GM12878 (cell line): ENCODE measurements at regions not wholly inside any gene's neighbourhood (a gene's known extent, or its start where the extent isn't known, plus 50 kb on each side); places are given as distances from the start of the nearest gene placed in this dataset.
A peak's percentile ranks its signal among the peaks of the same experiment; 100 is the strongest.

Experiments used
- ATAC-seq: fragments of 200-7000 bp; cut with Tn5 transposase; 3 replicates; pipeline ENCODE4 v1.9.1; 2020; ENCODE audit warnings: mild to moderate bottlenecking, moderate library complexity
- BruUV-seq: library from RNA; stranded (reverse); fragments of 400-500 nt; replicated peaks from 2 replicates; lab custom pipeline; 2021; lab: Mats Ljungman, UMichigan
- CTCF ChIA-PET: fragments of 300-600 bp; sonication (Branson Sonifier 250); formaldehyde crosslinking; extraction: SDS; loops from one replicate; lab custom pipeline; 2021; ENCODE audit warnings: inconsistent platforms; lab: Yijun Ruan, JAX
- POLR2A ChIA-PET: fragments of 350-600 bp; formaldehyde crosslinking; extraction: SDS; loops from one replicate; lab custom pipeline; 2021; ENCODE audit warnings: inconsistent platforms; lab: Charles Lee
- RAD21 ChIA-PET: fragments of 300-600 bp; sonication (Branson Sonifier 250); formaldehyde crosslinking; loops from one replicate; lab custom pipeline; 2023; ENCODE audit warnings: antibody characterized with exemption; ENCODE audit not compliant: unreplicated experiment; lab: Charles Lee
- SMC1A ChIA-PET: fragments of 300-600 bp; sonication (Branson Sonifier 250); formaldehyde crosslinking; loops from one replicate; lab custom pipeline; 2023; ENCODE audit not compliant: unreplicated experiment, uncharacterized antibody; lab: Charles Lee
- DNase-seq: peaks from one replicate; pipeline ENCODE4 v3.0.0-alpha.2; 2011; ENCODE audit warnings: low read depth, low spot score
- FAIRE-seq: peaks from 3 replicates; lab custom pipeline; 2011; peaks lifted over from hg19 to GRCh38; lab: Jason Lieb, UNC
- H2AFZ ChIP-seq: 2 replicates; pipeline ENCODE4 v1.6.0; 2011; ENCODE audit warnings: low read depth, low read length, control low read depth; ENCODE audit not compliant: control insufficient read depth
- H3K27ac ChIP-seq: 2 replicates; pipeline ENCODE4 v1.5.1; 2011; ENCODE audit warnings: control low read depth; ENCODE audit not compliant: control insufficient read depth, insufficient read depth
- H3K27me3 ChIP-seq, 2 experiments: replicated peaks in 1 of 2; 2 replicates each; pipeline versions ENCODE4 v1.6.0 to v1.6.1; 2011; ENCODE audit warnings: low read length in 1 of 2; ENCODE audit not compliant: control insufficient read depth in 2 of 2, insufficient read depth in 2 of 2
- H3K36me3 ChIP-seq, 2 experiments: 2 replicates each; pipeline ENCODE4 v1.5.1; 2011; ENCODE audit warnings: low read length in 1 of 2; ENCODE audit not compliant: control insufficient read depth in 2 of 2, insufficient read depth in 2 of 2
- H3K4me1 ChIP-seq: 2 replicates; pipeline ENCODE4 v1.6.1; 2011; ENCODE audit warnings: mild to moderate bottlenecking, low read length, moderate library complexity, mixed read lengths; ENCODE audit not compliant: control insufficient read depth, insufficient read depth
- H3K4me2 ChIP-seq: 2 replicates; pipeline ENCODE4 v1.6.0; 2011; ENCODE audit warnings: control low read depth; ENCODE audit not compliant: control insufficient read depth, insufficient read depth
- H3K4me3 ChIP-seq: fragments of 200-600 bp; sonication (generic); 2 replicates; pipeline ENCODE4 v1.5.1; 2016
- H3K79me2 ChIP-seq: 2 replicates; pipeline ENCODE4 v1.6.0; 2011; ENCODE audit warnings: low read length; ENCODE audit not compliant: control insufficient read depth, insufficient read depth
- H3K9ac ChIP-seq: 2 replicates; pipeline ENCODE4 v1.8.0; 2011; ENCODE audit warnings: low read length, control low read depth, mixed read lengths; ENCODE audit not compliant: control insufficient read depth, insufficient read depth
- H3K9me3 ChIP-seq: replicated peaks from 3 replicates; pipeline ENCODE4 v1.5.1; 2011; ENCODE audit warnings: mild to moderate bottlenecking, low read length; ENCODE audit not compliant: control insufficient read depth, insufficient read depth
- H4K20me1 ChIP-seq: 2 replicates; pipeline ENCODE4 v1.6.0; 2011; ENCODE audit not compliant: control insufficient read depth, insufficient read depth
- ATF7 ChIP-seq: fragments of 450-650 bp; IDR thresholded peaks from 2 replicates; pipeline ENCODE4 v1.6.1; 2016; ENCODE audit warnings: low read depth, mild to moderate bottlenecking
- CBX5 ChIP-seq: sonication (generic); IDR thresholded peaks from 2 replicates; pipeline ENCODE4 v1.6.1; 2016; ENCODE audit warnings: low read depth, moderate library complexity, mild to moderate bottlenecking, inconsistent platforms
- CHD2 ChIP-seq: IDR thresholded peaks from 2 replicates; pipeline ENCODE4 v1.6.1; 2011; ENCODE audit warnings: low read depth, low read length, improper control_type of control experiment, borderline replicate concordance
- CREM ChIP-seq: IDR thresholded peaks from 2 replicates; pipeline ENCODE4 v1.6.1; 2014; ENCODE audit warnings: antibody characterized with exemption, low read depth
- E2F4 ChIP-seq: IDR thresholded peaks from 2 replicates; pipeline ENCODE4 v1.6.1; 2012; ENCODE audit warnings: low read depth, low read length, improper control_type of control experiment
- GABPA ChIP-seq: IDR thresholded peaks from 2 replicates; pipeline ENCODE4 v1.6.1; 2014; ENCODE audit warnings: antibody characterized with exemption, low read depth, mild to moderate bottlenecking, inconsistent platforms
- HDAC2 ChIP-seq: fragments of 200-600 bp; sonication (generic); IDR thresholded peaks from 2 replicates; pipeline ENCODE4 v1.6.1; 2017
- HDAC6 ChIP-seq: fragments of 200-600 bp; sonication (generic); IDR thresholded peaks from one replicate; pipeline ENCODE4 v1.8.0; 2017; ENCODE audit warnings: antibody characterized with exemption; ENCODE audit not compliant: unreplicated experiment
- KLF5 ChIP-seq: fragments of 450-650 bp; IDR thresholded peaks from 2 replicates; pipeline ENCODE4 v1.6.1; 2014; ENCODE audit warnings: mild to moderate bottlenecking; ENCODE audit not compliant: partially characterized antibody
- PAX5 ChIP-seq: IDR thresholded peaks from 2 replicates; pipeline ENCODE4 v1.6.1; 2011; ENCODE audit warnings: low read depth, low read length, borderline replicate concordance
- POLR2AphosphoS2 ChIP-seq: IDR thresholded peaks from 2 replicates; pipeline ENCODE4 v1.6.1; 2011; ENCODE audit warnings: low read depth, mild to moderate bottlenecking, low read length, improper control_type of control experiment, moderate library complexity
- POLR2AphosphoS5 ChIP-seq: IDR thresholded peaks from 2 replicates; pipeline ENCODE4 v1.6.1; 2011; ENCODE audit warnings: mild to moderate bottlenecking, low read length, inconsistent platforms
- SMAD5 ChIP-seq: IDR thresholded peaks from 2 replicates; pipeline ENCODE4 v1.6.1; 2016; ENCODE audit warnings: antibody characterized with exemption, low read depth
- SP1 ChIP-seq: IDR thresholded peaks from one replicate; pipeline ENCODE4 v1.6.1; 2011; ENCODE audit warnings: low read depth, low read length
- TBL1XR1 ChIP-seq: IDR thresholded peaks from 2 replicates; pipeline ENCODE4 v1.6.1; 2012; ENCODE audit warnings: low read depth, low read length, improper control_type of control experiment
- WGBS: methylation state at CpG from one replicate; pipeline ENCODE4 v1.1.6; 2016; ENCODE audit warnings: low lambda C conversion rate; ENCODE audit not compliant: insufficient replicate concordance, insufficient coverage; ENCODE audit errors: missing lambda C conversion rate; 5-methylcytosine and 5-hydroxymethylcytosine counted together
- in situ Hi-C: fragments of 300-500 bp; cut with MboI; formaldehyde crosslinking; loops from 9 replicates; pipeline ENCODE4 v1.14.3; 2018; ENCODE audit warnings: mixed read lengths
- intact Hi-C: fragments of 100-400 bp; cut with micrococcal nuclease; formaldehyde crosslinking; loops from one replicate; pipeline ENCODE4 v1.14.2; 2022; ENCODE audit not compliant: unreplicated experiment
- TF ChIP-seq, protein P1 (sequence below): IDR thresholded peaks from 2 replicates; pipeline ENCODE4 v1.6.1; 2011; ENCODE audit warnings: mild to moderate bottlenecking, low read depth, low read length, moderate library complexity; ENCODE audit not compliant: insufficient replicate concordance
- TF ChIP-seq, protein P2 (sequence below): fragments of 450-650 bp; IDR thresholded peaks from 2 replicates; pipeline ENCODE4 v1.6.1; 2017; ENCODE audit warnings: borderline replicate concordance

GRCh38 chr6:144911322-144911721, 626.2 kb downstream of the UTRN start:
- POLR2A ChIA-PET = no interaction called here

More at GRCh38 chr6:144911322-144911721, 626.2 kb downstream of the UTRN start:
- H3K27ac ChIP-seq = no peak overlapping the region
- H3K4me1 ChIP-seq = no peaks in the 10 kb centered on the region
- in situ Hi-C loops = no loop called here
- H3K9me3 ChIP-seq = no peaks in the 10 kb centered on the region
- no peak for TF ChIP-seq KLF5
- TF ChIP-seq E2F4 = no peak
- TF ChIP-seq CREM = no peak
- no peak for TF ChIP-seq SP1
- TF ChIP-seq, protein P1, sequence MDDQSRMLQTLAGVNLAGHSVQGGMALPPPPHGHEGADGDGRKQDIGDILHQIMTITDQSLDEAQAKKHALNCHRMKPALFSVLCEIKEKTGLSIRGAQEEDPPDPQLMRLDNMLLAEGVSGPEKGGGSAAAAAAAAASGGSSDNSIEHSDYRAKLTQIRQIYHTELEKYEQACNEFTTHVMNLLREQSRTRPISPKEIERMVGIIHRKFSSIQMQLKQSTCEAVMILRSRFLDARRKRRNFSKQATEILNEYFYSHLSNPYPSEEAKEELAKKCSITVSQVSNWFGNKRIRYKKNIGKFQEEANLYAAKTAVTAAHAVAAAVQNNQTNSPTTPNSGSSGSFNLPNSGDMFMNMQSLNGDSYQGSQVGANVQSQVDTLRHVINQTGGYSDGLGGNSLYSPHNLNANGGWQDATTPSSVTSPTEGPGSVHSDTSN = no peak
- no peak for TF ChIP-seq POLR2AphosphoS5
- no peak for TF ChIP-seq HDAC6
- TF ChIP-seq, protein P2, sequence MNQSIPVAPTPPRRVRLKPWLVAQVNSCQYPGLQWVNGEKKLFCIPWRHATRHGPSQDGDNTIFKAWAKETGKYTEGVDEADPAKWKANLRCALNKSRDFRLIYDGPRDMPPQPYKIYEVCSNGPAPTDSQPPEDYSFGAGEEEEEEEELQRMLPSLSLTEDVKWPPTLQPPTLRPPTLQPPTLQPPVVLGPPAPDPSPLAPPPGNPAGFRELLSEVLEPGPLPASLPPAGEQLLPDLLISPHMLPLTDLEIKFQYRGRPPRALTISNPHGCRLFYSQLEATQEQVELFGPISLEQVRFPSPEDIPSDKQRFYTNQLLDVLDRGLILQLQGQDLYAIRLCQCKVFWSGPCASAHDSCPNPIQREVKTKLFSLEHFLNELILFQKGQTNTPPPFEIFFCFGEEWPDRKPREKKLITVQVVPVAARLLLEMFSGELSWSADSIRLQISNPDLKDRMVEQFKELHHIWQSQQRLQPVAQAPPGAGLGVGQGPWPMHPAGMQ = no peak
- TF ChIP-seq GABPA = no peak
- no peak for TF ChIP-seq CBX5
- no peak for TF ChIP-seq SMAD5
- TF ChIP-seq CHD2 = no peak
- no peak for TF ChIP-seq TBL1XR1
- no peak for TF ChIP-seq ATF7
- TF ChIP-seq PAX5 = no peak
- TF ChIP-seq POLR2AphosphoS2 = no peak
- TF ChIP-seq HDAC2 = no peak
- TF ChIP-seq, all 136 proteins: peak for 0
- no peaks in the 10 kb centered on the region for H4K20me1 ChIP-seq
- WGBS = 0% methylated on average over 2 of the region's 2 CpGs
- intact Hi-C loops = no loop called here
- ChIA-PET CTCF (no interaction called here), SMC1A (no interaction called here), RAD21 (no interaction called here)
- H3K36me3 ChIP-seq = no peaks in the 10 kb centered on the region
- ATAC-seq (no peak), FAIRE-seq (peak; percentile 31), DNase-seq (no peak)
- H3K27me3 ChIP-seq = no peaks in the 10 kb centered on the region
- no peak overlapping the region for H3K4me2 ChIP-seq
- H2AFZ ChIP-seq = no peak overlapping the region
- H3K79me2 ChIP-seq = no peaks in the 10 kb centered on the region
- no TSS peak for BruUV-seq
- no peak overlapping the region for H3K9ac ChIP-seq
- H3K4me3 ChIP-seq = no peak overlapping the region
